ENCODE measurements at regions not wholly inside any gene's neighbourhood (a gene's known extent, or its start where the extent isn't known, plus 50 kb on each side); places are given as distances from the start of the nearest gene placed in this dataset.

DNA sequence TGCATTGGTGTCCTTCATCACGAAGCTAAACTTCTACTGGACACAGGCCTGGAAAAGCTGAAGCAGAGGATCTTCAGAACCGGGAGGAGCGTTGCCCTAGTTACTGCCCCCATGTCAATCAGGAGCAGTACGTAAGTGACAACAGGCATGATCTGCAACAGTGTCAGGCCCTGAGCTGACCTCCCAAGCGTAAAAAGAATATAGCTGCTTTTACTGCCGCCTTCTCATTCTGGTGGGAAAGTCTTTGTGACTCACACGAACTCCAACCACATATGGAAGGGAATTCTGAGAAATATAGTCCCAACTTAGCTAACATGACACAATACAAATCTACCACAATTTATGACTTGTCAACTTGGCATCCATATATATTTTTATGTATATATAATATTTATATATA, 1007.7 kb upstream of the CDH2 start:
- CTCF ChIA-PET (ENCODE audit: low intra/inter-chr PET ratio, low total read pairs), result no interaction called here
- H3K27ac ChIP-seq (ENCODE audit: extremely low read length, insufficient read depth, low read length), result no peak overlapping the region
- no peak overlapping the region for H3K9ac ChIP-seq (ENCODE audit: insufficient read depth, low read depth, low read length)
- no peaks in the 10 kb centered on the region for H4K20me1 ChIP-seq (ENCODE audit: insufficient read depth, low read length)
- POLR2A ChIA-PET, result no interaction called here
- H3K36me3 ChIP-seq (replicated peaks in 1 of 2; ENCODE audit: control insufficient read depth in 1 of 2, insufficient read depth in 2 of 2, low read length in 2 of 2), result no peaks in the 10 kb centered on the region
- no peak overlapping the region for H3K4me3 ChIP-seq (replicated peaks in 1 of 3; ENCODE audit: insufficient read depth in 1 of 3, low read depth in 2 of 3, low read length in 3 of 3)
- no peak for FAIRE-seq
- ATAC-seq, result no peak
- no peaks in the 10 kb centered on the region for H3K27me3 ChIP-seq (ENCODE audit: control insufficient read depth in 1 of 2, insufficient read depth in 2 of 2, low read length in 2 of 2)
- no peaks in the 10 kb centered on the region for H3K79me2 ChIP-seq (ENCODE audit: insufficient read depth, low read length)
- no peak overlapping the region for H2AFZ ChIP-seq (ENCODE audit: low read length)
- intact Hi-C loops (cut with micrococcal nuclease; ENCODE audit: unreplicated experiment) (no loop called here), in situ Hi-C loops (cut with HindIII; ENCODE audit: extremely low pct_ligation_motif_present, low pct_unique_long_range_greater_than_20kb) (no loop called here)
- WGBS (ENCODE audit: low lambda C conversion rate), result 6% methylated on average over 5 of the region's 7 CpGs
- no TSS peak for BruUV-seq (replicated peaks)
- no peaks in the 10 kb centered on the region for H3K9me3 ChIP-seq (ENCODE audit: low read length)
- H3K4me2 ChIP-seq (ENCODE audit: low read depth, low read length), result no peak overlapping the region
- H3K4me1 ChIP-seq (ENCODE audit: insufficient read depth, low read length), result no peaks in the 10 kb centered on the region
- DNase-seq (ENCODE audit: low spot score), result no peak
- no peak for TF ChIP-seq SRSF9 (IDR thresholded peaks at IDR 0.05; ENCODE audit: borderline replicate concordance, insufficient read depth, low read depth, low read length, poor library complexity, severe bottlenecking)
- TF ChIP-seq, protein P1, sequence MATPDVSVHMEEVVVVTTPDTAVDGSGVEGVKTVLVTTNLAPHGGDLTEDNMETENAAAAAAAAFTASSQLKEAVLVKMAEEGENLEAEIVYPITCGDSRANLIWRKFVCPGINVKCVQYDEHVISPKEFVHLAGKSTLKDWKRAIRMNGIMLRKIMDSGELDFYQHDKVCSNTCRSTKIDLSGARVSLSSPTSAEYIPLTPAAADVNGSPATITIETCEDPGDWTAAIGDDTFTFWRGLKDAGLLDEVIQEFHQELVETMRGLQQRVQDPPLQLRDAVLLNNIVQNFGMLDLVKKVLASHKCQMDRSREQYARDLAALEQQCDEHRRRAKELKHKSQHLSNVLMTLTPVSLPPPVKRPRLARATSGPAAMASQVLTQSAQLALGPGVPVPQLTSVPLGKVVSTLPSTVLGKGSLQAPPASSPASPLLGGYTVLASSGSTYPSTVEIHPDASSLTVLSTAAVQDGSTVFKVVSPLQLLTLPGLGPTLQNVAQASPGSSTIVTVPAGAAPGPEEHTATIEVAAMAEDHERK (CRISPR knock-in tag; IDR thresholded peaks at IDR 0.05; ENCODE audit: low read depth), result no peak
- no peak for TF ChIP-seq GLI4 (CRISPR knock-in tag; IDR thresholded peaks at IDR 0.05; ENCODE audit: borderline replicate concordance)
- no peak for TF ChIP-seq ZNF710 (CRISPR knock-in tag; IDR thresholded peaks at IDR 0.05; ENCODE audit: borderline replicate concordance)
- TF ChIP-seq ZNF572 (CRISPR knock-in tag; IDR thresholded peaks at IDR 0.05), result no peak
- TF ChIP-seq, protein P2, sequence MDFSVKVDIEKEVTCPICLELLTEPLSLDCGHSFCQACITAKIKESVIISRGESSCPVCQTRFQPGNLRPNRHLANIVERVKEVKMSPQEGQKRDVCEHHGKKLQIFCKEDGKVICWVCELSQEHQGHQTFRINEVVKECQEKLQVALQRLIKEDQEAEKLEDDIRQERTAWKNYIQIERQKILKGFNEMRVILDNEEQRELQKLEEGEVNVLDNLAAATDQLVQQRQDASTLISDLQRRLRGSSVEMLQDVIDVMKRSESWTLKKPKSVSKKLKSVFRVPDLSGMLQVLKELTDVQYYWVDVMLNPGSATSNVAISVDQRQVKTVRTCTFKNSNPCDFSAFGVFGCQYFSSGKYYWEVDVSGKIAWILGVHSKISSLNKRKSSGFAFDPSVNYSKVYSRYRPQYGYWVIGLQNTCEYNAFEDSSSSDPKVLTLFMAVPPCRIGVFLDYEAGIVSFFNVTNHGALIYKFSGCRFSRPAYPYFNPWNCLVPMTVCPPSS (IDR thresholded peaks at IDR 0.05), result no peak
- TF ChIP-seq ZNF709 (CRISPR knock-in tag; IDR thresholded peaks at IDR 0.05), result no peak
- no peak for TF ChIP-seq ZFY (CRISPR knock-in tag; IDR thresholded peaks at IDR 0.05)
- no peak for TF ChIP-seq ZNF431 (CRISPR knock-in tag; IDR thresholded peaks at IDR 0.05; ENCODE audit: borderline replicate concordance, low read depth)
- TF ChIP-seq ZNF816 (CRISPR knock-in tag; IDR thresholded peaks at IDR 0.05; ENCODE audit: borderline replicate concordance), result no peak
- TF ChIP-seq POGZ (CRISPR knock-in tag; IDR thresholded peaks at IDR 0.05), result no peak
- TF ChIP-seq CREB3 (CRISPR knock-in tag; IDR thresholded peaks at IDR 0.05), result no peak
- no peak for TF ChIP-seq KMT2B (CRISPR knock-in tag; IDR thresholded peaks at IDR 0.05)
- TF ChIP-seq ZNF562 (CRISPR knock-in tag; IDR thresholded peaks at IDR 0.05; ENCODE audit: borderline replicate concordance), result no peak
- no peak for TF ChIP-seq ATF7 (IDR thresholded peaks at IDR 0.05)
- no peak for TF ChIP-seq ATF7 (CRISPR knock-in tag; IDR thresholded peaks at IDR 0.05)
- TF ChIP-seq ATF7-NPFF (CRISPR knock-in tag; IDR thresholded peaks at IDR 0.05; ENCODE audit: low read depth), result no peak
- no peak for TF ChIP-seq ZNF329 (CRISPR knock-in tag; IDR thresholded peaks at IDR 0.05; ENCODE audit: low read depth)
- TF ChIP-seq ZBTB37 (CRISPR knock-in tag; IDR thresholded peaks at IDR 0.05), result no peak
- TF ChIP-seq ZNF570 (CRISPR knock-in tag; IDR thresholded peaks at IDR 0.05; ENCODE audit: borderline replicate concordance), result no peak
